Coronary artery (tissue), 2 donors: ENCODE measurements at regions not wholly inside any gene's neighbourhood (a gene's known extent, or its start where the extent isn't known, plus 50 kb on each side); places are given as distances from the start of the nearest gene placed in this dataset.
A peak's percentile ranks its signal among the peaks of the same experiment; 100 is the strongest.

Source experiments
- DNase-seq: peaks from one replicate; pipeline ENCODE4 v3.0.0-alpha.2; 2017; ENCODE audit warnings: low spot score
- H3K27ac ChIP-seq, 2 donors: fragments of 200-600 bp; sonication (generic); one replicate each; pipeline ENCODE4 v1.5.1; 2016 to 2019
- H3K4me3 ChIP-seq: fragments of 200-600 bp; sonication (generic); 2 replicates; pipeline ENCODE4 v1.5.1; 2016; ENCODE audit warnings: mild to moderate bottlenecking, moderate library complexity
- CTCF ChIP-seq: fragments of 200-600 bp; sonication (generic); IDR thresholded peaks from one replicate; pipeline ENCODE4 v1.5.1; 2019; ENCODE audit warnings: antibody characterized with exemption

GRCh38 chr2:23280401-23280800 lies 104.6 kb upstream of the KLHL29 start:
- no peak overlapping the region for H3K27ac ChIP-seq
- no peak for DNase-seq
- H3K4me3 ChIP-seq: no peak overlapping the region
- TF ChIP-seq CTCF: no peak

GRCh38 chr2:23283653-23284052 lies 101.3 kb upstream of the KLHL29 start:
- H3K4me3 ChIP-seq: no peak overlapping the region
- no peak overlapping the region for H3K27ac ChIP-seq
- DNase-seq: no peak
- TF ChIP-seq CTCF: no peak

GRCh38 chr2:23285091-23285800 lies 99.7 kb upstream of the KLHL29 start:
- DNase-seq: no peak
- Histone ChIP-seq H3K4me3 (no peak overlapping the region), H3K27ac (peak overlapping the region in 1 of 2 donors; percentile 85)
- TF ChIP-seq CTCF: no peak

GRCh38 chr2:23286031-23286757 lies 98.8 kb upstream of the KLHL29 start:
- H3K27ac ChIP-seq: peak overlapping the region; percentile 7 to 85

GRCh38 chr2:23286758-23287704 lies 97.9 kb upstream of the KLHL29 start:
- Histone ChIP-seq H3K4me3 (peak overlapping the region; percentile 6), H3K27ac (peak overlapping the region; percentile 41 to 85)
- TF ChIP-seq CTCF: no peak
- DNase-seq: no peak

More at GRCh38 chr2:23286031-23286757, 98.8 kb upstream of the KLHL29 start:
- no peak for DNase-seq
- H3K4me3 ChIP-seq: no peak overlapping the region
- no peak for TF ChIP-seq CTCF

GRCh38 chr2:23289671-23290070 lies 95.3 kb upstream of the KLHL29 start:
- no peak for TF ChIP-seq CTCF
- no peak overlapping the region for H3K4me3 ChIP-seq
- H3K27ac ChIP-seq: no peak overlapping the region
- DNase-seq: no peak
